ENCODE measurements at regions not wholly inside any gene's neighbourhood (a gene's known extent, or its start where the extent isn't known, plus 50 kb on each side); places are given as distances from the start of the nearest gene placed in this dataset.

DNA sequence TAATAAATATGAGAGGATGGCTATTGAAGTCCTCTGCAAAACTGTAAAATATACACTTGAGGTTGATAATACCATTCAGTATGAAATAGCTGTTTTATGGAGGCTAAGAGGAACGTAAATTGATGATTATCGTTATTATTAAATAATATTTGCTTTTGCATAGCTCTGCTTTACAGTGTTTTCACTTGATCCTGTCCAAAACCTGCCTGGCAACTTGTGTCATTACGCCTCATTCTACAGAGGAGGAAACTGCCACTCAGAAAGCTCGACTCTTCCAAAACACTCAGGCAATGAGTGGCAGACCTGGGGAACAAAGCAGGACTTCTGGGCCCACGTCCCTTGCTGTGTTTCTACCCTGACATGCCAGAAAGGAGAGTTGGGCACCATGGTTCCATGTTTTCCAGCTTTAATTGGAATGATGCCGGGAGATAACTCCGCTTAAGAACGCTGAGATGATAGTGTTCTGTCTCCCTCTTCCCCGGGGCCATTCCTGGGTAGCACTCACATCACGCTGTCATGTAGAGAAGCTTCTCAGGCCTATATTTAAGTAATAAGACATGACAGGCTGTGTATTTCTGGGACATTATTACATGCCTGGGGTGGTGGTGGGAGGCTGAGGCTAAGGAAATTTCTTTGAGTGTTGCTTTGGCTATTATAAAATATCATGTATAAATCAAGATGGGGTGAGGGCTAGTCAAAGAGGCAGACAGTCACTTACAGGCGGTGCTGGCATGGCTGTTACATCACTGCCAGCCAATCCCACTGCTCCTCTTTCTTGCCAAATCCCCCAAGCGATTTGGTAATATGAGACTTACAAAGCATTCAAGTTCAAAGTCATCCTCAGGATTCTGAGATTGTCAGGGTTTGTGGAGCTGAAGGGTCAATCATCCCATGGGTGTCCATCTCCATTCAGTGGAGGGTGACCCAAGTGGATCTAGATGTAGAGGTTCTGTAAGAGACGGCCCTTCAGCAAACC, 501.7 kb downstream of the INSC start:
- no peak overlapping the region for H2AK5ac ChIP-seq (ENCODE audit: insufficient read length, low read length)
- H3K9ac ChIP-seq (ENCODE audit: extremely low read depth, insufficient read length, low read length) = no peak overlapping the region
- H3K79me2 ChIP-seq (ENCODE audit: insufficient read depth, low read length) = no peaks in the 10 kb centered on the region
- H3K18ac ChIP-seq (ENCODE audit: insufficient read length, low read depth, low read length) = no peak overlapping the region
- no peak overlapping the region for H2BK120ac ChIP-seq (ENCODE audit: low read depth, low read length, poor library complexity, severe bottlenecking)
- H3K9me3 ChIP-seq (ENCODE audit: control insufficient read depth, low read depth, low read length) = no peaks in the 10 kb centered on the region
- H3K4me1 Mint-ChIP-seq = peaks cover 8 to 10% of the 10 kb centered on the region in 2 experiments
- no peak overlapping the region for H3T11ph ChIP-seq (ENCODE audit: low read length)
- H2BK20ac ChIP-seq (ENCODE audit: low read depth, low read length, poor library complexity, severe bottlenecking) = no peak overlapping the region
- H3K4me3 Mint-ChIP-seq = no peak overlapping the region
- H3K4me2 ChIP-seq (ENCODE audit: insufficient read depth, insufficient read length, low read length) = no peak overlapping the region
- no peak overlapping the region for H2BK15ac ChIP-seq (ENCODE audit: low read depth, low read length)
- H3K23me2 ChIP-seq (ENCODE audit: insufficient read length, low read depth, low read length, poor library complexity, severe bottlenecking) = no peaks in the 10 kb centered on the region
- H3K27ac Mint-ChIP-seq = no peak overlapping the region
- WGBS (ENCODE audit: extremely low coverage, insufficient read length, low lambda C conversion rate) = 100% methylated on average over 2 of the region's 13 CpGs
- H3K79me1 ChIP-seq (ENCODE audit: insufficient read depth, low read depth, low read length, poor library complexity, severe bottlenecking) = no peaks in the 10 kb centered on the region
- H3K27me3 Mint-ChIP-seq (ENCODE audit: low read depth) = no peaks in the 10 kb centered on the region
- H4K8ac ChIP-seq (replicated peaks; ENCODE audit: insufficient read length, low read depth, low read length) = no peak overlapping the region
- no peak overlapping the region for H3K56ac ChIP-seq (ENCODE audit: insufficient read length, low read depth, low read length)
- no peak overlapping the region for H2BK12ac ChIP-seq (ENCODE audit: insufficient read length, low read depth, low read length)
- no peak overlapping the region for H2AFZ ChIP-seq (ENCODE audit: low read length)
- no peaks in the 10 kb centered on the region for H3K27me3 ChIP-seq (ENCODE audit: insufficient read depth, low read length)
- H3K14ac ChIP-seq (ENCODE audit: insufficient read depth, low read length) = no peak overlapping the region
- H4K5ac ChIP-seq (ENCODE audit: insufficient read length, low read depth, low read length) = no peak overlapping the region
- H3K27ac ChIP-seq (ENCODE audit: insufficient read length, low read depth, low read length) = no peak overlapping the region
- H3K9me3 Mint-ChIP-seq = no peaks in the 10 kb centered on the region
- no peaks in the 10 kb centered on the region for H3K4me1 ChIP-seq (ENCODE audit: insufficient read depth, low read length)
- no peaks in the 10 kb centered on the region for H3K36me3 Mint-ChIP-seq (ENCODE audit: insufficient read depth in 1 of 3, low read depth in 3 of 3)
- no peak overlapping the region for H2BK5ac ChIP-seq (ENCODE audit: insufficient read length, low read length)
- no peak overlapping the region for H3K23ac ChIP-seq (ENCODE audit: insufficient read length, low read depth, low read length)
- no peak for TF ChIP-seq CTCF (conservative IDR thresholded peaks at IDR 0.05)
- no peak overlapping the region for H3K4ac ChIP-seq (ENCODE audit: low read depth, low read length)
- H4K91ac ChIP-seq (ENCODE audit: insufficient read length, low read depth, low read length) = no peak overlapping the region
- H4K20me1 ChIP-seq (ENCODE audit: control insufficient read depth, insufficient read depth, insufficient read length) = no peaks in the 10 kb centered on the region
- DNase-seq = no peak

Data from H9 (cell line).